Stomach (tissue), 8 donors: ENCODE measurements at regions not wholly inside any gene's neighbourhood (a gene's known extent, or its start where the extent isn't known, plus 50 kb on each side); places are given as distances from the start of the nearest gene placed in this dataset.
"Not testable (repeated sequence)": the region's sequence is repeated elsewhere in the genome, so short reads cannot be mapped to it uniquely, and the experiment has no call there.

Experiments
- DNase-seq, 2 donors: peaks; one replicate each; pipeline versions ENCODE4 v3.0.0 to v3.0.0-alpha.2; 2013 to 2019
- H3K27ac ChIP-seq, 5 donors: fragments of 200-600 bp in 4 of 5; sonication (generic) in 4 of 5; one replicate each; pipeline ENCODE4 v1.5.1; 2013 to 2019; ENCODE audit warnings: mild to moderate bottlenecking in 1 of 5, moderate library complexity in 1 of 5
- H3K27me3 ChIP-seq, 3 donors: fragments of 200-600 bp; sonication (generic); one replicate each; pipeline ENCODE4 v1.5.1; 2017 to 2019; ENCODE audit warnings: mixed run types in 1 of 3
- H3K36me3 ChIP-seq, 4 donors: fragments of 200-600 bp; sonication (generic); 1 replicate in 3 of 4; 2 replicates in 1 of 4; pipeline ENCODE4 v1.5.1; 2016 to 2019
- H3K4me1 ChIP-seq, 4 donors: fragments of 200-600 bp; sonication (generic); one replicate each; pipeline ENCODE4 v1.5.1; 2016 to 2019
- H3K4me3 ChIP-seq, 4 donors: fragments of 200-600 bp; sonication (generic) in 3 of 4; one replicate each; pipeline ENCODE4 v1.5.1; 2016 to 2019; ENCODE audit warnings: mild to moderate bottlenecking in 1 of 4
- H3K9me3 ChIP-seq, 4 donors: fragments of 200-600 bp; sonication (generic); one replicate each; pipeline ENCODE4 v1.5.1; 2016 to 2019
- EP300 ChIP-seq: sonication (generic); formaldehyde crosslinking; IDR thresholded peaks from one replicate; pipeline ENCODE4 v1.6.1; 2017; ENCODE audit warnings: antibody characterized with exemption
- POLR2A ChIP-seq, 4 donors: fragments of 450-650 bp; IDR thresholded peaks; one replicate each; pipeline ENCODE4 v1.6.1; 2016; ENCODE audit warnings: antibody characterized with exemption in 4 of 4, control low read depth in 2 of 4, mild to moderate bottlenecking in 1 of 4, moderate library complexity in 1 of 4
- POLR2AphosphoS5 ChIP-seq, 3 donors: sonication (generic); formaldehyde crosslinking; IDR thresholded peaks; one replicate each; pipeline ENCODE4 v1.6.1; 2016; ENCODE audit warnings: antibody characterized with exemption in 3 of 3
- WGBS, 5 donors: extraction: QIAGEN DNeasy Blood & Tissue Kit in 3 of 5; methylation state at CpG; one replicate each; pipeline versions ENCODE4 v1.1.5 to v1.1.7; 2013 to 2018; 5-methylcytosine and 5-hydroxymethylcytosine counted together
- intact Hi-C: fragments of 100-400 bp; cut with DNase I; formaldehyde crosslinking; loops from one replicate; pipeline ENCODE4 v1.15.1; 2023; ENCODE audit warnings: low total_unique reads
- TF ChIP-seq, protein P1 (sequence below), 7 experiments: fragments of 450-650 bp in 4 of 7; fragments of 200-600 bp in 3 of 7; sonication (generic) in 3 of 7; IDR thresholded peaks; one replicate each; pipeline ENCODE4 v1.5.1; 2016 to 2019; ENCODE audit warnings: antibody characterized with exemption in 7 of 7, control low read depth in 2 of 7, mild to moderate bottlenecking in 1 of 7
- donor health status: healthy with polysubstance abuse.
- donor health status: Bipolar disorder and iron deficiency.
- donor health status: healthy.

GRCh38 chr1:29591601-29592260 lies 355.4 kb downstream of the PTPRU start:
- Histone ChIP-seq H3K27ac (no peak overlapping the region), H3K4me1 (no peaks in the 10 kb centered on the region), H3K4me3 (no peak overlapping the region), H3K27me3 (peaks cover 0 to 38% (median 0%) of the 10 kb centered on the region in 3 donors), H3K36me3 (no peaks in the 10 kb centered on the region), H3K9me3 (no peaks in the 10 kb centered on the region)
- 55 to 71% (median 59%) methylated on average over 10 to 13 of the region's 13 CpGs for WGBS, 5 donors
- no peak for DNase-seq
- TF ChIP-seq POLR2AphosphoS5 (IDR thresholded peaks at IDR 0.05), result no peak
- no peak for TF ChIP-seq EP300
- TF ChIP-seq, protein P1, sequence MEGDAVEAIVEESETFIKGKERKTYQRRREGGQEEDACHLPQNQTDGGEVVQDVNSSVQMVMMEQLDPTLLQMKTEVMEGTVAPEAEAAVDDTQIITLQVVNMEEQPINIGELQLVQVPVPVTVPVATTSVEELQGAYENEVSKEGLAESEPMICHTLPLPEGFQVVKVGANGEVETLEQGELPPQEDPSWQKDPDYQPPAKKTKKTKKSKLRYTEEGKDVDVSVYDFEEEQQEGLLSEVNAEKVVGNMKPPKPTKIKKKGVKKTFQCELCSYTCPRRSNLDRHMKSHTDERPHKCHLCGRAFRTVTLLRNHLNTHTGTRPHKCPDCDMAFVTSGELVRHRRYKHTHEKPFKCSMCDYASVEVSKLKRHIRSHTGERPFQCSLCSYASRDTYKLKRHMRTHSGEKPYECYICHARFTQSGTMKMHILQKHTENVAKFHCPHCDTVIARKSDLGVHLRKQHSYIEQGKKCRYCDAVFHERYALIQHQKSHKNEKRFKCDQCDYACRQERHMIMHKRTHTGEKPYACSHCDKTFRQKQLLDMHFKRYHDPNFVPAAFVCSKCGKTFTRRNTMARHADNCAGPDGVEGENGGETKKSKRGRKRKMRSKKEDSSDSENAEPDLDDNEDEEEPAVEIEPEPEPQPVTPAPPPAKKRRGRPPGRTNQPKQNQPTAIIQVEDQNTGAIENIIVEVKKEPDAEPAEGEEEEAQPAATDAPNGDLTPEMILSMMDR (IDR thresholded peaks at IDR 0.05), result no peak
- no peak for TF ChIP-seq POLR2A (IDR thresholded peaks at IDR 0.05)
- intact Hi-C loops, result no loop called here

- no peaks in the 10 kb centered on the region for H3K36me3 ChIP-seq
- WGBS, 5 donors, result 64 to 73% (median 69%) methylated on average over 10 of the region's 10 CpGs
- intact Hi-C loops, result no loop called here
- no peaks in the 10 kb centered on the region for H3K9me3 ChIP-seq
- no peaks in the 10 kb centered on the region for H3K4me1 ChIP-seq
- no peak for DNase-seq
- no peak overlapping the region for H3K27ac ChIP-seq
- H3K27me3 ChIP-seq, result peaks cover 0 to 43% (median 0%) of the 10 kb centered on the region in 3 donors
- TF ChIP-seq POLR2AphosphoS5 (IDR thresholded peaks at IDR 0.05) (no peak), EP300 (no peak), POLR2A (IDR thresholded peaks at IDR 0.05) (no peak)
- TF ChIP-seq, protein P1 (IDR thresholded peaks at IDR 0.05), result no peak
- no peak overlapping the region for H3K4me3 ChIP-seq
Observed at GRCh38 chr1:29590583-29591565, 354.6 kb downstream of the PTPRU start.

- intact Hi-C loops, H3K4me1 ChIP-seq, H3K36me3 ChIP-seq, DNase-seq, H3K27ac ChIP-seq, H3K4me3 ChIP-seq, H3K9me3 ChIP-seq: not testable (repeated sequence)
- 72 to 92% (median 90%) methylated on average over 3 of the region's 3 CpGs for WGBS, 5 donors
- peaks cover 0 to 52% (median 0%) of the 10 kb centered on the region in 3 donors for H3K27me3 ChIP-seq
Observed at GRCh38 chr1:29589716-29590115, 353.4 kb downstream of the PTPRU start.

GRCh38 chr1:29586991-29587745 lies 350.8 kb downstream of the PTPRU start:
- Histone ChIP-seq H3K27ac (no peak overlapping the region), H3K9me3 (no peaks in the 10 kb centered on the region), H3K4me1 (no peaks in the 10 kb centered on the region), H3K4me3 (no peak overlapping the region), H3K27me3 (peaks cover 0 to 54% (median 0%) of the 10 kb centered on the region in 3 donors), H3K36me3 (no peaks in the 10 kb centered on the region)
- intact Hi-C loops, result no loop called here
- WGBS, 5 donors, result 50 to 75% (median 68%) methylated on average over 3 to 4 of the region's 4 CpGs
- TF ChIP-seq POLR2A (IDR thresholded peaks at IDR 0.05) (no peak), POLR2AphosphoS5 (IDR thresholded peaks at IDR 0.05) (no peak), EP300 (no peak)
- TF ChIP-seq, protein P1 (IDR thresholded peaks at IDR 0.05), result no peak
- no peak for DNase-seq
